OCI-LY7 (cell line): ENCODE measurements at regions not wholly inside any gene's neighbourhood (a gene's known extent, or its start where the extent isn't known, plus 50 kb on each side); places are given as distances from the start of the nearest gene placed in this dataset.

Experiments
- BruUV-seq: library from RNA; stranded (reverse); fragments of 400-500 nt; replicated peaks from 2 replicates; lab custom pipeline; 2021; lab: Mats Ljungman, UMichigan
- CTCF ChIA-PET: fragments of 300-600 bp; sonication (Branson Sonifier 250); formaldehyde crosslinking; loops from one replicate; lab custom pipeline; 2022; ENCODE audit warnings: antibody characterized with exemption; ENCODE audit not compliant: unreplicated experiment; lab: Charles Lee
- POLR2A ChIA-PET: fragments of 300-600 bp; sonication (Branson Sonifier 250); formaldehyde crosslinking; loops from one replicate; lab custom pipeline; 2022; ENCODE audit warnings: antibody characterized with exemption; lab: Charles Lee
- DNase-seq: peaks from one replicate; pipeline ENCODE4 v3.0.0-alpha.2; 2015; ENCODE audit warnings: low spot score
- H2AFZ ChIP-seq: fragments of 200-600 bp; sonication (generic), shearing (Covaris generic); 2 replicates; pipeline ENCODE4 v1.6.1; 2014; ENCODE audit warnings: mild to moderate bottlenecking, antibody characterized with exemption, low read length, moderate library complexity
- H3K27ac ChIP-seq: fragments of 200-600 bp; sonication (generic); 2 replicates; pipeline ENCODE4 v1.5.1; 2014; ENCODE audit warnings: mixed run types, low read depth, mild to moderate bottlenecking, moderate library complexity, low read length, inconsistent platforms; ENCODE audit not compliant: poor library complexity, severe bottlenecking
- H3K36me3 ChIP-seq: fragments of 200-600 bp; sonication (generic); 2 replicates; pipeline ENCODE4 v1.6.1; 2014; ENCODE audit warnings: mild to moderate bottlenecking, antibody characterized with exemption, low read length, moderate library complexity, mixed read lengths; ENCODE audit not compliant: insufficient read depth
- H3K4me1 ChIP-seq: fragments of 200-600 bp; sonication (generic); 2 replicates; pipeline ENCODE4 v1.5.1; 2014; ENCODE audit warnings: mild to moderate bottlenecking, low read length; ENCODE audit not compliant: insufficient read depth, poor library complexity, severe bottlenecking
- H3K4me2 ChIP-seq: fragments of 200-600 bp; sonication (generic); 2 replicates; pipeline ENCODE4 v1.6.1; 2014; ENCODE audit warnings: mild to moderate bottlenecking, low read length
- H3K4me3 ChIP-seq: fragments of 200-600 bp; sonication (generic); 2 replicates; pipeline ENCODE4 v1.5.1; 2014; ENCODE audit warnings: mild to moderate bottlenecking, low read depth, low read length; ENCODE audit not compliant: poor library complexity, severe bottlenecking
- H3K79me2 ChIP-seq: fragments of 200-600 bp; sonication (generic); 2 replicates; pipeline ENCODE4 v1.6.1; 2016; ENCODE audit warnings: low read depth, mild to moderate bottlenecking, low read length, moderate library complexity, mixed read lengths; ENCODE audit not compliant: insufficient read depth
- H3K9me2 ChIP-seq: fragments of 200-600 bp; sonication (generic); 2 replicates; pipeline ENCODE4 v1.6.1; 2016; ENCODE audit warnings: mild to moderate bottlenecking, low read length, mixed read lengths; ENCODE audit not compliant: insufficient read depth
- H3K9me3 ChIP-seq: fragments of 200-600 bp; sonication (generic); 2 replicates; pipeline ENCODE4 v1.6.1; 2014; ENCODE audit warnings: mild to moderate bottlenecking, mixed run types, low read length, mixed read lengths
- H4K20me1 ChIP-seq: fragments of 200-600 bp; sonication (generic); 2 replicates; pipeline ENCODE4 v1.6.1; 2014; ENCODE audit warnings: mild to moderate bottlenecking, antibody characterized with exemption, low read length, moderate library complexity, mixed read lengths; ENCODE audit not compliant: insufficient read depth
- EZH2phosphoT487 ChIP-seq: fragments of 200-600 bp; sonication (generic); IDR thresholded peaks from 2 replicates; pipeline ENCODE4 v1.6.1; 2018; ENCODE audit warnings: low read depth, borderline replicate concordance, mild to moderate bottlenecking, mixed run types, antibody characterized with exemption, low read length, moderate library complexity, mixed read lengths
- intact Hi-C: fragments of 100-400 bp; cut with micrococcal nuclease; formaldehyde crosslinking; loops from one replicate; pipeline ENCODE4 v1.10.0; 2022; ENCODE audit not compliant: unreplicated experiment
- TF ChIP-seq, protein P1 (sequence below): fragments of 200-600 bp; sonication (generic); conservative IDR thresholded peaks from 2 replicates; pipeline ENCODE4 v1.5.1; 2014; ENCODE audit warnings: mild to moderate bottlenecking, antibody characterized with exemption, low read length, moderate library complexity, mixed read lengths

DNA sequence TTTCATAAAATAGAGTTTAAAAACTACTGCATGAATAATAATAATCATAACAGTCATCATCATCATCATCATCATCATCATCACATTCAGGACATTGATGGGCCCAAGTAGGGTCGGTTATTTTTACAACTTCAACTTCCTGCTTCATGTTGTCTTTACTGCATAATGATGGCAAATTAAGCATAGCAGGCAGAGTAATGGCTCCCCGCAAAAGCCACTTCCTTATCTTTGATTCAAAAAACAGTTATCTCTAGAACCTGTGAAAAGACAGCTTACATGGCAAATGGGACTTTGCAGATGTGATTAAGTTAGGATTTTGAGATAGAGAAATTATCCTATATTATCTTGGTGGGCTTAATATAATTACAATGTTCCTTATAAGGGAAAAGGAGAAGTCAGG, 792.9 kb downstream of the LIG4 start:
- CTCF ChIA-PET, result no interaction called here
- Histone ChIP-seq H3K9me3 (no peaks in the 10 kb centered on the region), H3K4me3 (no peak overlapping the region), H4K20me1 (no peaks in the 10 kb centered on the region), H3K27ac (no peak overlapping the region), H3K4me1 (no peaks in the 10 kb centered on the region), H3K4me2 (no peak overlapping the region), H3K9me2 (no peaks in the 10 kb centered on the region), H3K79me2 (no peaks in the 10 kb centered on the region), H2AFZ (no peak overlapping the region), H3K36me3 (no peaks in the 10 kb centered on the region)
- no peak for DNase-seq
- BruUV-seq, result no TSS peak
- POLR2A ChIA-PET, result no interaction called here
- intact Hi-C loops, result no loop called here
- no peak for TF ChIP-seq EZH2phosphoT487
- TF ChIP-seq, protein P1, sequence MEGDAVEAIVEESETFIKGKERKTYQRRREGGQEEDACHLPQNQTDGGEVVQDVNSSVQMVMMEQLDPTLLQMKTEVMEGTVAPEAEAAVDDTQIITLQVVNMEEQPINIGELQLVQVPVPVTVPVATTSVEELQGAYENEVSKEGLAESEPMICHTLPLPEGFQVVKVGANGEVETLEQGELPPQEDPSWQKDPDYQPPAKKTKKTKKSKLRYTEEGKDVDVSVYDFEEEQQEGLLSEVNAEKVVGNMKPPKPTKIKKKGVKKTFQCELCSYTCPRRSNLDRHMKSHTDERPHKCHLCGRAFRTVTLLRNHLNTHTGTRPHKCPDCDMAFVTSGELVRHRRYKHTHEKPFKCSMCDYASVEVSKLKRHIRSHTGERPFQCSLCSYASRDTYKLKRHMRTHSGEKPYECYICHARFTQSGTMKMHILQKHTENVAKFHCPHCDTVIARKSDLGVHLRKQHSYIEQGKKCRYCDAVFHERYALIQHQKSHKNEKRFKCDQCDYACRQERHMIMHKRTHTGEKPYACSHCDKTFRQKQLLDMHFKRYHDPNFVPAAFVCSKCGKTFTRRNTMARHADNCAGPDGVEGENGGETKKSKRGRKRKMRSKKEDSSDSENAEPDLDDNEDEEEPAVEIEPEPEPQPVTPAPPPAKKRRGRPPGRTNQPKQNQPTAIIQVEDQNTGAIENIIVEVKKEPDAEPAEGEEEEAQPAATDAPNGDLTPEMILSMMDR, result no peak

DNA sequence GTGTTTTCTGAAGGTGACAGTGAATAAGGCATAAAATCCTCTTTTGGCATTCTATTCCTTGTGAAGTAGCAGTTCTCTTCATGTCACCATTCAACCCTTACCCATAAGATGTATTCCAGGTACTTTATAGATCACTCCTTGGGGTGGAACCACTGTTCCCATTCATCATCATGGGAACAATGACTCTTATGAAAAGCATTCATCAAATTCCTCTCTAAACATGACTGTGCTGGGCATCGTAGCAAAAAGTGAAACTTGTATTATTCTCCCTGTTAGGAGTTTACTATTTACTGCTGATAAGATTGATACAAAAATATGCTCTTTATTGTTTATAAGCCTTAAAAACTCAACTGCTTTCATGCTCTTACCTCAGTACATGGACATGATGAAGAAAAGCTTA, 793.4 kb downstream of the LIG4 start:
- H3K36me3 ChIP-seq, result no peaks in the 10 kb centered on the region
- H4K20me1 ChIP-seq, result no peaks in the 10 kb centered on the region
- ChIA-PET POLR2A (no interaction called here), CTCF (no interaction called here)
- no peak for TF ChIP-seq EZH2phosphoT487
- TF ChIP-seq, protein P1, result no peak
- no peak overlapping the region for H3K4me2 ChIP-seq
- H3K4me3 ChIP-seq, result no peak overlapping the region
- intact Hi-C loops, result no loop called here
- no peak for DNase-seq
- no peak overlapping the region for H3K27ac ChIP-seq
- H3K79me2 ChIP-seq, result no peaks in the 10 kb centered on the region
- no peak overlapping the region for H2AFZ ChIP-seq
- no peaks in the 10 kb centered on the region for H3K4me1 ChIP-seq
- BruUV-seq, result no TSS peak
- no peaks in the 10 kb centered on the region for H3K9me2 ChIP-seq
- H3K9me3 ChIP-seq, result no peaks in the 10 kb centered on the region

DNA sequence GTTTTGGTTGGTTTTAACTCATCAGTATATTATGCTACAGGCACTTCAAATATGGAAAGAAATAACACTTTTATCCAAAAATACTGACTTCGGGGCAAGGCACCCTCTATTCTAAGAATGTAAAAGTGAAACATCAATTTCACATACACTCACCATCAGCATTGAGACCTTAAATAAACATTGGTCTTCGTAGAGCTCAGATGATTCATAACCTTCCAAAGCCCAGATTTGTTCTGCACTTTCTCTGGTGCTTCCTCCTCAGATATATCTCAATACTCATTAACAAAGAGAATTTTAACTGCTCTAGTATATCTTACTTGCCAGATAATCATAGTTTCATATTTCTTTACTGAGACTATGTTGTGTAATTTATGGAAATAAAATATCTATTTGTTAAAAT, 794.3 kb downstream of the LIG4 start:
- H3K9me2 ChIP-seq, result no peaks in the 10 kb centered on the region
- no peak overlapping the region for H3K4me2 ChIP-seq
- no TSS peak for BruUV-seq
- no peaks in the 10 kb centered on the region for H4K20me1 ChIP-seq
- H3K36me3 ChIP-seq, result no peaks in the 10 kb centered on the region
- no peak overlapping the region for H3K4me3 ChIP-seq
- no peak overlapping the region for H2AFZ ChIP-seq
- no peaks in the 10 kb centered on the region for H3K4me1 ChIP-seq
- no peaks in the 10 kb centered on the region for H3K9me3 ChIP-seq
- ChIA-PET POLR2A (no interaction called here), CTCF (no interaction called here)
- no peak overlapping the region for H3K27ac ChIP-seq
- no peaks in the 10 kb centered on the region for H3K79me2 ChIP-seq
- no peak for TF ChIP-seq EZH2phosphoT487
- TF ChIP-seq, protein P1, result no peak
- intact Hi-C loops, result no loop called here
- no peak for DNase-seq
